Astrocyte (in vitro differentiated cells and primary cell): ENCODE measurements at regions not wholly inside any gene's neighbourhood (a gene's known extent, or its start where the extent isn't known, plus 50 kb on each side); places are given as distances from the start of the nearest gene placed in this dataset.

ENCODE experiments used
- CTCF ChIP-seq: IDR thresholded peaks from 2 replicates; pipeline ENCODE4 v1.5.1; 2011; ENCODE audit warnings: low read depth, mild to moderate bottlenecking, inconsistent platforms, low read length, moderate library complexity; ENCODE audit not compliant: insufficient read depth
- EZH2 ChIP-seq: IDR thresholded peaks from 2 replicates; pipeline ENCODE4 v1.6.1; 2012; ENCODE audit warnings: mild to moderate bottlenecking, low read length, inconsistent platforms; ENCODE audit not compliant: insufficient read depth

- TF ChIP-seq CTCF (no peak), EZH2 (no peak)
Observed at GRCh38 chr16:73858326-73858725, 438.3 kb upstream of the PSMD7 start.
